Esophagus squamous epithelium (tissue), 4 donors: ENCODE measurements at regions not wholly inside any gene's neighbourhood (a gene's known extent, or its start where the extent isn't known, plus 50 kb on each side); places are given as distances from the start of the nearest gene placed in this dataset.

Experiments used
- POLR2A ChIP-seq, 4 donors: fragments of 450-650 bp; IDR thresholded peaks; one replicate each; pipeline ENCODE4 v1.6.1; 2017; ENCODE audit warnings: antibody characterized with exemption in 4 of 4, mild to moderate bottlenecking in 4 of 4, moderate library complexity in 3 of 4
- TF ChIP-seq, protein P1 (sequence below), 6 experiments: fragments of 450-650 bp in 4 of 6; fragments of 200-600 bp in 2 of 6; sonication (generic) in 2 of 6; IDR thresholded peaks; one replicate each; pipeline ENCODE4 v1.5.1; 2016 to 2019; ENCODE audit warnings: antibody characterized with exemption in 6 of 6, mild to moderate bottlenecking in 4 of 6, moderate library complexity in 4 of 6

DNA sequence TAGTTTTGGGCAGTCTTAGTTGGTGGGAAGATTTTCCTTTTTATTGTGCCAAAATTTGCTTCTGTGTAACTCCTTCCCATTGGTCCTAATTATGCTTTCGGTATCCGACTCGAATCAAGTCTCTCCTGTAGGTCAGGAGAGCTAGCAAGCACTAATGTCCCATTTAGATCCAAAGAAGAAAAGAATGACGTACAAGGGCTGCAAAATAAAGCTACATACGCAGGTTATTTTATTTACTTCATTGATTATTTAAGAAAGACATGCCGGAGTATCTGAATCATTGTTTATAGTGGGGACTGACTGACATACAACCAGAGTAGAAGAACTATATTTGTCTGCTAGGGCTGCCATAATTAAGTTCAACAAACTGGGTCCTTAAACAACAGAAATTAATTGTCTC is 648.5 kb downstream of the CPS1 start:
- TF ChIP-seq, protein P1, sequence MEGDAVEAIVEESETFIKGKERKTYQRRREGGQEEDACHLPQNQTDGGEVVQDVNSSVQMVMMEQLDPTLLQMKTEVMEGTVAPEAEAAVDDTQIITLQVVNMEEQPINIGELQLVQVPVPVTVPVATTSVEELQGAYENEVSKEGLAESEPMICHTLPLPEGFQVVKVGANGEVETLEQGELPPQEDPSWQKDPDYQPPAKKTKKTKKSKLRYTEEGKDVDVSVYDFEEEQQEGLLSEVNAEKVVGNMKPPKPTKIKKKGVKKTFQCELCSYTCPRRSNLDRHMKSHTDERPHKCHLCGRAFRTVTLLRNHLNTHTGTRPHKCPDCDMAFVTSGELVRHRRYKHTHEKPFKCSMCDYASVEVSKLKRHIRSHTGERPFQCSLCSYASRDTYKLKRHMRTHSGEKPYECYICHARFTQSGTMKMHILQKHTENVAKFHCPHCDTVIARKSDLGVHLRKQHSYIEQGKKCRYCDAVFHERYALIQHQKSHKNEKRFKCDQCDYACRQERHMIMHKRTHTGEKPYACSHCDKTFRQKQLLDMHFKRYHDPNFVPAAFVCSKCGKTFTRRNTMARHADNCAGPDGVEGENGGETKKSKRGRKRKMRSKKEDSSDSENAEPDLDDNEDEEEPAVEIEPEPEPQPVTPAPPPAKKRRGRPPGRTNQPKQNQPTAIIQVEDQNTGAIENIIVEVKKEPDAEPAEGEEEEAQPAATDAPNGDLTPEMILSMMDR (IDR thresholded peaks at IDR 0.05) = no peak
- TF ChIP-seq POLR2A (IDR thresholded peaks at IDR 0.05) = no peak
